Muscle layer of duodenum (tissue), 2 donors: ENCODE measurements at regions not wholly inside any gene's neighbourhood (a gene's known extent, or its start where the extent isn't known, plus 50 kb on each side); places are given as distances from the start of the nearest gene placed in this dataset.
"Not testable (repeated sequence)": the region's sequence is repeated elsewhere in the genome, so short reads cannot be mapped to it uniquely, and the experiment has no call there.

Experiments
- H3K27ac ChIP-seq: one replicate; pipeline ENCODE4 v1.7.0; 2013; ENCODE audit warnings: mild to moderate bottlenecking, low read length
- H3K27me3 ChIP-seq: one replicate; pipeline ENCODE4 v1.7.0; 2013; ENCODE audit warnings: low read depth, mild to moderate bottlenecking, control low read depth, low read length
- H3K36me3 ChIP-seq, 2 donors: one replicate each; pipeline ENCODE4 v1.7.0; 2013; ENCODE audit warnings: low read length in 2 of 2, control low read depth in 1 of 2, mild to moderate bottlenecking in 1 of 2; ENCODE audit not compliant: insufficient read depth in 2 of 2, control insufficient read depth in 1 of 2
- H3K4me1 ChIP-seq, 2 donors: one replicate each; pipeline ENCODE4 v1.7.0; 2013; ENCODE audit warnings: low read length in 2 of 2, mild to moderate bottlenecking in 2 of 2, control low read depth in 1 of 2, moderate library complexity in 1 of 2; ENCODE audit not compliant: insufficient read depth in 2 of 2, control insufficient read depth in 1 of 2
- H3K4me3 ChIP-seq, 2 donors: one replicate each; pipeline ENCODE4 v1.7.0; 2013; ENCODE audit warnings: low read length in 2 of 2, low read depth in 1 of 2, mild to moderate bottlenecking in 1 of 2
- H3K9me3 ChIP-seq, 2 donors: one replicate each; pipeline ENCODE4 v1.7.0; 2013; ENCODE audit warnings: low read length in 2 of 2, control low read depth in 1 of 2, mild to moderate bottlenecking in 1 of 2; ENCODE audit not compliant: control insufficient read depth in 1 of 2
- donor health status: healthy.

- no peaks in the 10 kb centered on the region for H3K9me3 ChIP-seq
- no peaks in the 10 kb centered on the region for H3K4me1 ChIP-seq
- H3K27ac ChIP-seq = no peak overlapping the region
- H3K36me3 ChIP-seq = no peaks in the 10 kb centered on the region
- H3K27me3 ChIP-seq = no peaks in the 10 kb centered on the region
- no peak overlapping the region for H3K4me3 ChIP-seq
Observed at GRCh38 chr2:212816267-212816666, 277.7 kb upstream of the ERBB4 start.

GRCh38 chr2:212815453-212815852 lies 276.9 kb upstream of the ERBB4 start:
- Histone ChIP-seq H3K9me3 (no peaks in the 10 kb centered on the region), H3K4me3 (no peak overlapping the region), H3K36me3 (no peaks in the 10 kb centered on the region)

GRCh38 chr2:212814941-212815340 lies 276.3 kb upstream of the ERBB4 start:
- no peaks in the 10 kb centered on the region for H3K36me3 ChIP-seq
- H3K4me3 ChIP-seq = no peak overlapping the region
- no peak overlapping the region for H3K27ac ChIP-seq
- no peaks in the 10 kb centered on the region for H3K27me3 ChIP-seq
- H3K9me3 ChIP-seq = no peaks in the 10 kb centered on the region
- H3K4me1 ChIP-seq = no peaks in the 10 kb centered on the region

More at GRCh38 chr2:212815453-212815852, 276.9 kb upstream of the ERBB4 start:
- Histone ChIP-seq H3K27me3 (no peaks in the 10 kb centered on the region), H3K27ac (no peak overlapping the region), H3K4me1 (no peaks in the 10 kb centered on the region)

- H3K4me3 ChIP-seq = no peak overlapping the region
- H3K27me3 ChIP-seq = no peaks in the 10 kb centered on the region
- no peak overlapping the region for H3K27ac ChIP-seq
- no peaks in the 10 kb centered on the region for H3K9me3 ChIP-seq
- H3K36me3 ChIP-seq = no peaks in the 10 kb centered on the region
- H3K4me1 ChIP-seq = no peaks in the 10 kb centered on the region
Observed at GRCh38 chr2:212811921-212812320, 273.3 kb upstream of the ERBB4 start.

- H3K27me3 ChIP-seq = no peaks in the 10 kb centered on the region
- H3K36me3 ChIP-seq = no peaks in the 10 kb centered on the region
- no peaks in the 10 kb centered on the region for H3K9me3 ChIP-seq
- H3K4me3 ChIP-seq = no peak overlapping the region
- no peaks in the 10 kb centered on the region for H3K4me1 ChIP-seq
- no peak overlapping the region for H3K27ac ChIP-seq
Observed at GRCh38 chr2:212811036-212811805, 272.6 kb upstream of the ERBB4 start.

- H3K36me3 ChIP-seq = no peaks in the 10 kb centered on the region
- no peak overlapping the region for H3K27ac ChIP-seq
- H3K27me3 ChIP-seq = no peaks in the 10 kb centered on the region
- H3K4me3 ChIP-seq = no peak overlapping the region
- no peaks in the 10 kb centered on the region for H3K4me1 ChIP-seq
- no peaks in the 10 kb centered on the region for H3K9me3 ChIP-seq
Observed at GRCh38 chr2:212797484-212798205, 259.0 kb upstream of the ERBB4 start.

GRCh38 chr2:212794471-212794870 lies 255.9 kb upstream of the ERBB4 start:
- H3K27ac ChIP-seq = no peak overlapping the region
- no peaks in the 10 kb centered on the region for H3K27me3 ChIP-seq
- H3K4me1 ChIP-seq = no peaks in the 10 kb centered on the region
- no peak overlapping the region for H3K4me3 ChIP-seq
- H3K9me3 ChIP-seq = no peaks in the 10 kb centered on the region
- H3K36me3 ChIP-seq = no peaks in the 10 kb centered on the region

GRCh38 chr2:212791569-212791968 lies 253.0 kb upstream of the ERBB4 start:
- Histone ChIP-seq H3K4me3 (no peak overlapping the region), H3K4me1 (no peaks in the 10 kb centered on the region), H3K9me3 (no peaks in the 10 kb centered on the region), H3K27me3 (no peaks in the 10 kb centered on the region), H3K27ac (no peak overlapping the region), H3K36me3 (no peaks in the 10 kb centered on the region)

GRCh38 chr2:212786088-212786487 lies 247.5 kb upstream of the ERBB4 start:
- not testable (repeated sequence) for H3K27ac ChIP-seq, H3K36me3 ChIP-seq, H3K4me3 ChIP-seq, H3K4me1 ChIP-seq, H3K27me3 ChIP-seq
- peaks cover 0 to 12% of the 10 kb centered on the region in 2 donors for H3K9me3 ChIP-seq

- H3K4me3 ChIP-seq = no peak overlapping the region
- no peaks in the 10 kb centered on the region for H3K36me3 ChIP-seq
- H3K27ac ChIP-seq = no peak overlapping the region
- H3K9me3 ChIP-seq = no peaks in the 10 kb centered on the region
- H3K27me3 ChIP-seq = no peaks in the 10 kb centered on the region
- peaks cover 0 to 3% of the 10 kb centered on the region in 2 donors for H3K4me1 ChIP-seq
Observed at GRCh38 chr2:212777020-212777491, 238.5 kb upstream of the ERBB4 start.

GRCh38 chr2:212773808-212774339 lies 235.3 kb upstream of the ERBB4 start:
- Histone ChIP-seq H3K4me1 (peaks cover 0 to 3% of the 10 kb centered on the region in 2 donors), H3K9me3 (no peaks in the 10 kb centered on the region), H3K4me3 (no peak overlapping the region), H3K27me3 (no peaks in the 10 kb centered on the region), H3K27ac (no peak overlapping the region), H3K36me3 (no peaks in the 10 kb centered on the region)
